GM12864 (cell line): ENCODE measurements at regions not wholly inside any gene's neighbourhood (a gene's known extent, or its start where the extent isn't known, plus 50 kb on each side); places are given as distances from the start of the nearest gene placed in this dataset.
"Not testable (repeated sequence)": the region's sequence is repeated elsewhere in the genome, so short reads cannot be mapped to it uniquely, and the experiment has no call there.

Experiments used
- DNase-seq: peaks from one replicate; pipeline ENCODE4 v3.0.0-alpha.2; 2011; ENCODE audit warnings: low read depth
- H3K4me3 ChIP-seq: 2 replicates; pipeline ENCODE4 v1.5.1; 2011; ENCODE audit warnings: mild to moderate bottlenecking, low read depth, low read length, control low read depth
- TF ChIP-seq, protein P1 (sequence below): IDR thresholded peaks from 2 replicates; pipeline ENCODE4 v1.5.1; 2011; ENCODE audit warnings: low read depth, mild to moderate bottlenecking, moderate library complexity, low read length, control low read depth, inconsistent platforms; ENCODE audit errors: missing control alignments

DNA sequence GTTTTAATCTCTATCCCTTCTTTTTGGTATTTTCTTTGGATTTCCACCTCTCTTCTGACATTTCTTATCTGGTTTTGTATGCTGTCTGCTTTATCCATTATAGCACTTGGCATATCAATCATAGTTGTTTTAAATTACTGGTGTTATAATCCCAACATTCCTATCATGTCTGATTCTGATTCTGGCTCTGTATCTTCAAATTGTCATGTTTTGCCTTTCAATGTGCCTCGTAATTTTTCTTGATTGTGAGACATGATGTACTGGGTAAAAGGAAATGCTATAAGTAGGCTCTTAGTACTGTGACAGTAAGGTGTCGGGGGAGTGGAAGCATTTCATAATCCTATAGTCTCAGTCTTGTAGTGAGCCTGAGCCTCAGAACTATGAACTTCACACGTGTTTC is 729.3 kb upstream of the NOVA1 start:
- no peak for DNase-seq
- no peak overlapping the region for H3K4me3 ChIP-seq
- TF ChIP-seq, protein P1, sequence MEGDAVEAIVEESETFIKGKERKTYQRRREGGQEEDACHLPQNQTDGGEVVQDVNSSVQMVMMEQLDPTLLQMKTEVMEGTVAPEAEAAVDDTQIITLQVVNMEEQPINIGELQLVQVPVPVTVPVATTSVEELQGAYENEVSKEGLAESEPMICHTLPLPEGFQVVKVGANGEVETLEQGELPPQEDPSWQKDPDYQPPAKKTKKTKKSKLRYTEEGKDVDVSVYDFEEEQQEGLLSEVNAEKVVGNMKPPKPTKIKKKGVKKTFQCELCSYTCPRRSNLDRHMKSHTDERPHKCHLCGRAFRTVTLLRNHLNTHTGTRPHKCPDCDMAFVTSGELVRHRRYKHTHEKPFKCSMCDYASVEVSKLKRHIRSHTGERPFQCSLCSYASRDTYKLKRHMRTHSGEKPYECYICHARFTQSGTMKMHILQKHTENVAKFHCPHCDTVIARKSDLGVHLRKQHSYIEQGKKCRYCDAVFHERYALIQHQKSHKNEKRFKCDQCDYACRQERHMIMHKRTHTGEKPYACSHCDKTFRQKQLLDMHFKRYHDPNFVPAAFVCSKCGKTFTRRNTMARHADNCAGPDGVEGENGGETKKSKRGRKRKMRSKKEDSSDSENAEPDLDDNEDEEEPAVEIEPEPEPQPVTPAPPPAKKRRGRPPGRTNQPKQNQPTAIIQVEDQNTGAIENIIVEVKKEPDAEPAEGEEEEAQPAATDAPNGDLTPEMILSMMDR = no peak

DNA sequence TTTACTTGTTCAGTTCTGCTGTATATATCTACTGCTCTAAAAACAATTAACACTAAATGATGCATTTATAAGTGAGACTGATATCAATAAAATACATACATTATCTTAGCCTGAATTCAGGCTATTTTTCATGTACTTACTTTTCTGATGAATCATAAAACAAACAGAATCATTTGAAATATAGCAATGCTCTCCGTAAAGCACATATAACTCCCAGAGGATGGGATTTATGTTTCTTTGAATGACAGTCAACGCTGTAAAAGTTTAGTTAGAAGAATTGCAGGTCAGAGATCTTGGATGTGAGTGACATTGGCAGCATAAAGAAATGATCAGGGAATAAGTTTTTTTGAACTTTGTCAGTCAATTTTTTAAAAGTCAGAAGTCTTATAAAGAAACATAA is 740.2 kb upstream of the NOVA1 start:
- TF ChIP-seq, protein P1 = no peak
- DNase-seq = no peak

DNA sequence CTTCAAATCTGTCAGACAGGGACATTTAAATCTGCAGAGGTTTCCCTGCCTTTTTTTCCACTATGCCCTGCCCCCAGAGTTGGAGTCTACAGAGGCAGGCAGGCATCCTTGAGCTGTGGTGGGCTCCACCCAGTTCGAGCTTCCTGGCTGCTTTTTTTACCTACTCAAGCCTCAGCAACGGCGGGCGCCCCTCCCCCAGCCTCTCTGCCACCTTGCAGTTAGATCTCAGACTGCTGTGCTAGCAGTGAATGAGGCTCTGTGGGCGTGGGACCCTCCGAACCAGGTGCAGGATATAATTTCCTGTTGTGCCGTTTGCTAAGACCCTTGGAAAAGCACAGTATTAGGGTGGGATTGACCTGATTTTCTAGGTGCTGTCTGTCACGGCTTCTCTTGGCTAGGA is 765.2 kb upstream of the NOVA1 start:
- DNase-seq = not testable (repeated sequence)

More for the DNA sequence above, 740.2 kb upstream of the NOVA1 start:
- H3K4me3 ChIP-seq = no peak overlapping the region

DNA sequence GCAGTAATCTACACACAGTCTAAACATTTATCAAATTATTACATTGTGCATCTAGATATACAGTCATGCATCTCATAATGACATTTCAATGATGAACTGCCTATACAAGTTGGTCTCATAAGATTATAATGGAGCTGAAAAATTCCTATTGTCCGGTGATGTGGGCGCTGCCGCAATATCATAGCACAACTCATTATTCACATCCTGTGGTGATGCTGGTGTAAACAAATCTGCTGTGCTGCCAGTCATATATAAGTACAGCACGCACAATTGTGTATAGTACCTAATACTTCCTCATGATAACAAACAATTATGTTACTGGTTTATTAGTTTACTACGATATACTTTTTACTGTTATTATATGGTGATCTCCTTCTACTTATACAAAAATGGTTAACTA is 768.8 kb upstream of the NOVA1 start:
- H3K4me3 ChIP-seq = no peak overlapping the region

More for the DNA sequence above, 765.2 kb upstream of the NOVA1 start:
- H3K4me3 ChIP-seq = not testable (repeated sequence)

DNA sequence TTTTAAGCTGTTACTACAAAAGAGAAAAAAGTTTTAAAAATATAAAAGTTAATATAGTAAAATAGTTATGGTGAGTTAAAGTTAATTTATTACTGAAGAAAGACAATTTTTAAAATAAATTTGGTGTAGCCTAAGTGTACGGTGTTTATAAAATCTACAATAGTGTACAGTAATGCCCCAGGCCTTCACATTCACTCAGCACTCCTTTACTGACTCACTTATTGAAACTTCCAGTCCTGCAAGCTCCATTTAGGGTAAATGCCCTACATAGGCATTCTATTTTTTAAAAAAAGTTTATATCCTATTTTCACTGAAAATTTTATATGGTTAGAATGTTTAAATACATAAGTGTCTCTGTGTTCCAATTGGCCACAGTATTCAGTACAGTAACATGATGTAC is 769.5 kb upstream of the NOVA1 start:
- H3K4me3 ChIP-seq = no peak overlapping the region
- TF ChIP-seq, protein P1 = no peak
- DNase-seq = no peak

More for the DNA sequence above, 768.8 kb upstream of the NOVA1 start:
- TF ChIP-seq, protein P1 = no peak
- no peak for DNase-seq

DNA sequence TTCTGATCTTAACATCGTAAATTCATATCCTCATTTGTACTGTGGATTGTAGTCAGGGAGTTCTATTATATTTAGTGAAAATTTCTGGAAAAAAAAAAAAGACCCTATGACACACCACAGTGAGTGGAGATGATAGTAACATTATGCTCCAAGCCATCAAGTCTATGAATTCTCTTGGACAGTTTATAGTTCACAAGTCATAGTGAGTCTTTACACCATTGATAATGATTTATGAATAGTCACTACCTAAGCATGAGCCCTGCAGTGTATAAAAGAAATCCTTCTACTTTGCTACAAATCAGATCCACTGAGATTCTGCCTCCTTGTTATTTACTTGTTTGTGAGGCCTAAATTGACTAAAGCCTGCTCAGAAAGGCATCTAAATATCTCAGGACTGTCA is 772.2 kb upstream of the NOVA1 start:
- TF ChIP-seq, protein P1 = no peak
- no peak for DNase-seq
- H3K4me3 ChIP-seq = no peak overlapping the region

DNA sequence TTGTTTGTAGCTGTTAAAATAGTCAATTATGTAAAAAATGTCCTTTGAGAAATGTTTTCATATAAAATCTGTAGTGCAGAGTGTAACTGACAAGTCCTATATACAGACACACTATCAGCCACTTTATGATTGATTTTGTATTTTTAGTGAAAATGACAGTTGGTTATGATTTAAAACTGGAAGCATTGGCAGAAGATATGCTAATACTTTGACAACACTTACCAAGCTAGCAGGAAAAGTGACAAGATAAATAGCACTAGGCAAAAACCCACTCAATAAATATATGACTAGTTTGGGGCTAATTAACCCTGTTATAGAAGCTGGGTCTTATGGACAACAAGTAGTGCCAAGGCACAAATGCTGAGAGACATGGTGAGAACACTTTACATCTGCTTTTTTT is 772.9 kb upstream of the NOVA1 start:
- H3K4me3 ChIP-seq = no peak overlapping the region
- no peak for DNase-seq
- TF ChIP-seq, protein P1 = no peak

DNA sequence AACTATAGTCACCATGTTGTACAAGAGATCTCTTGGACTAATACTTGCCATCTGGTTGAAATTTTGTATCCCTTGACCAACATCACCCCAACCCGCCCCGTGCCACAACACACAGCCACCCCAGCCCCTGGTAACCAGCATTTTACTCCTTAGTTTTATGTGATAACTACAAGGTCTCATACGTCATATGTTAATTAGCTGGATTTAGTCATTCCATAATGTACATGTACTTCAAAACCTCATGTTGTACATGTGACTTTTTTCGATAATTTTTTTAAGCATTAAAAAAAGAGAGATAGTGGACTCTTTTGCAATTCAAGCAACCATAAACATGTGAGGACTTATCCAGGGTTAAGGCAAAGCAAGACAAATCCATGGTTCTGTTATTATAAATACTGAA is 773.4 kb upstream of the NOVA1 start:
- no peak overlapping the region for H3K4me3 ChIP-seq
- no peak for DNase-seq
- TF ChIP-seq, protein P1 = no peak
